K562 (cell line): ENCODE measurements at regions not wholly inside any gene's neighbourhood (a gene's known extent, or its start where the extent isn't known, plus 50 kb on each side); places are given as distances from the start of the nearest gene placed in this dataset.
A peak's percentile ranks its signal among the peaks of the same experiment; 100 is the strongest.

Experiments
- CBFA2T3 ChIP-seq: fragments of 450-650 bp; IDR thresholded peaks from 2 replicates; pipeline ENCODE4 v1.6.1; 2017
- CREB5 ChIP-seq: fragments of 250-450 bp; sonication (Bioruptor Pico); IDR thresholded peaks from 2 replicates; pipeline ENCODE4 v1.5.0; 2020; ENCODE audit warnings: mild to moderate bottlenecking
- MCM7 ChIP-seq, 2 experiments: fragments of 450-650 bp; IDR thresholded peaks; 2 replicates each; pipeline ENCODE4 v1.6.1; 2016 to 2018
- SMAD4 ChIP-seq: fragments of 250-450 bp; sonication (Bioruptor Pico); conservative IDR thresholded peaks from 2 replicates; pipeline ENCODE4 v1.8.0; 2021; ENCODE audit warnings: inconsistent platforms, mild to moderate bottlenecking, moderate library complexity
- SMARCE1 ChIP-seq: fragments of 450-650 bp; IDR thresholded peaks from 2 replicates; pipeline ENCODE4 v1.7.1; 2016; ENCODE audit warnings: mild to moderate bottlenecking
- ZKSCAN3 ChIP-seq: fragments of 250-450 bp; sonication (Bioruptor Pico); IDR thresholded peaks from 2 replicates; pipeline ENCODE4 v1.4.0; 2020
- ZNF740 ChIP-seq, 3 experiments: fragments of 200-800 bp in 1 of 3; sonication (Bioruptor generic) in 1 of 3; sonication (generic) in 1 of 3; formaldehyde crosslinking in 1 of 3; IDR thresholded peaks; 2 replicates each; pipeline versions ENCODE4 v1.6.1 to v1.8.0; 2016 to 2022; ENCODE audit warnings: mild to moderate bottlenecking in 2 of 3, missing compliant biosample characterization in 2 of 3, missing genetic modification characterization in 2 of 3, missing genetic modification reagents in 1 of 3

- TF ChIP-seq CREB5 (CRISPR knock-in tag) (no peak), SMAD4 (CRISPR knock-in tag) (peak; percentile 61), ZNF740 (CRISPR knock-in tag; IDR thresholded peaks at IDR 0.05) (no peak), ZNF740 (tag; IDR thresholded peaks at IDR 0.05) (0 out of 4 replicates have a peak, but pooled peaks of 1 of the 2 experiments have one; percentile 7), SMARCE1 (no peak), MCM7 (IDR thresholded peaks at IDR 0.05) (no peak), ZKSCAN3 (CRISPR knock-in tag) (no peak), CBFA2T3 (peak; percentile 18; the same call in 1 of the 2 replicates)
Measured at GRCh38 chr3:177361081-177361938, 164.0 kb upstream of the TBL1XR1 start (continued).
